ENCODE measurements at regions not wholly inside any gene's neighbourhood (a gene's known extent, or its start where the extent isn't known, plus 50 kb on each side); places are given as distances from the start of the nearest gene placed in this dataset.

- Histone ChIP-seq H3K79me2 (ENCODE audit: insufficient read depth, low read length) (no peaks in the 10 kb centered on the region), H3K27ac (ENCODE audit: insufficient read length, low read depth, low read length) (no peak overlapping the region), H3K23me2 (ENCODE audit: insufficient read length, low read depth, low read length, poor library complexity, severe bottlenecking) (no peaks in the 10 kb centered on the region), H3K18ac (ENCODE audit: insufficient read length, low read depth, low read length) (no peak overlapping the region), H4K20me1 (ENCODE audit: control insufficient read depth, insufficient read depth, insufficient read length) (no peaks in the 10 kb centered on the region), H3K14ac (ENCODE audit: insufficient read depth, low read length) (no peak overlapping the region), H4K8ac (replicated peaks; ENCODE audit: insufficient read length, low read depth, low read length) (no peak overlapping the region), H3K79me1 (ENCODE audit: insufficient read depth, low read depth, low read length, poor library complexity, severe bottlenecking) (no peaks in the 10 kb centered on the region), H2BK12ac (ENCODE audit: insufficient read length, low read depth, low read length) (no peak overlapping the region), H2AK5ac (ENCODE audit: insufficient read length, low read length) (no peak overlapping the region), H3K27me3 (ENCODE audit: insufficient read depth, low read length) (no peaks in the 10 kb centered on the region), H3K9ac (ENCODE audit: extremely low read depth, insufficient read length, low read length) (no peak overlapping the region), H3T11ph (ENCODE audit: low read length) (no peak overlapping the region), H3K4ac (ENCODE audit: low read depth, low read length) (no peak overlapping the region), H2BK20ac (ENCODE audit: low read depth, low read length, poor library complexity, severe bottlenecking) (no peak overlapping the region), H2BK15ac (ENCODE audit: low read depth, low read length) (no peak overlapping the region), H3K9me3 (ENCODE audit: control insufficient read depth, low read depth, low read length) (no peaks in the 10 kb centered on the region), H2BK5ac (ENCODE audit: insufficient read length, low read length) (no peak overlapping the region), H4K91ac (ENCODE audit: insufficient read length, low read depth, low read length) (no peak overlapping the region), H3K4me1 (ENCODE audit: insufficient read depth, low read length) (no peaks in the 10 kb centered on the region; the same call in 1 of the 2 replicates), H2BK120ac (ENCODE audit: low read depth, low read length, poor library complexity, severe bottlenecking) (no peak overlapping the region), H2AFZ (ENCODE audit: low read length) (no peak overlapping the region), H3K56ac (ENCODE audit: insufficient read length, low read depth, low read length) (no peak overlapping the region), H3K4me2 (ENCODE audit: insufficient read depth, insufficient read length, low read length) (no peak overlapping the region), H3K23ac (ENCODE audit: insufficient read length, low read depth, low read length) (no peak overlapping the region), H4K5ac (ENCODE audit: insufficient read length, low read depth, low read length) (no peak overlapping the region)
- peaks cover 7 to 8% of the 10 kb centered on the region in 2 experiments; a peak in 3 of 5 replicates for H3K9me3 Mint-ChIP-seq
- peaks cover 10 to 23% (median 19%) of the 10 kb centered on the region in 3 experiments for H3K36me3 Mint-ChIP-seq (ENCODE audit: insufficient read depth in 1 of 3, low read depth in 3 of 3)
- WGBS (ENCODE audit: extremely low coverage, insufficient read length, low lambda C conversion rate), result 100% methylated on average over 1 of the region's 9 CpGs
- H3K4me3 Mint-ChIP-seq, result no peak overlapping the region
- peaks cover 27 to 36% of the 10 kb centered on the region in 2 experiments for H3K4me1 Mint-ChIP-seq
- no peak for TF ChIP-seq CTCF (conservative IDR thresholded peaks at IDR 0.05)
- no peak overlapping the region for H3K27ac Mint-ChIP-seq
- H3K27me3 Mint-ChIP-seq (ENCODE audit: low read depth), result no peaks in the 10 kb centered on the region
- DNase-seq, result no peak
Measured at GRCh38 chr5:173727839-173728778, 111.7 kb upstream of the BOD1 start.

Data from H9 (cell line).